HCT116 (cell line): ENCODE measurements at regions not wholly inside any gene's neighbourhood (a gene's known extent, or its start where the extent isn't known, plus 50 kb on each side); places are given as distances from the start of the nearest gene placed in this dataset.

Experiments used
- ATAC-seq: fragments of 200-7000 bp; cut with Tn5 transposase; 2 replicates; pipeline ENCODE4 v1.9.1; 2020; ENCODE audit warnings: mild to moderate bottlenecking, moderate library complexity
- BruUV-seq: library from RNA; stranded (reverse); fragments of 400-500 nt; replicated peaks from 2 replicates; lab custom pipeline; 2021; lab: Mats Ljungman, UMichigan
- CTCF ChIA-PET: fragments of 300-600 bp; sonication (Branson Sonifier 250); formaldehyde crosslinking; loops from one replicate; lab custom pipeline; 2021; ENCODE audit warnings: antibody characterized with exemption; lab: Charles Lee
- POLR2A ChIA-PET: fragments of 300-600, 350-600 bp; sonication (Branson Sonifier 250); formaldehyde crosslinking; loops from one replicate; lab custom pipeline; 2021; ENCODE audit warnings: antibody characterized with exemption; lab: Charles Lee
- RAD21 ChIA-PET, 2 experiments: fragments of 300-600 bp; sonication (Branson Sonifier 250); formaldehyde crosslinking; loops; one replicate each; lab custom pipeline; 2023; ENCODE audit warnings: low total read pairs in 2 of 2; ENCODE audit not compliant: uncharacterized antibody in 2 of 2, unreplicated experiment in 2 of 2, low non-redundant PET in 1 of 2; lab: Charles Lee
- DNase-seq: peaks from one replicate; pipeline ENCODE4 v3.0.0-alpha.2; 2010; ENCODE audit warnings: low read depth, low spot score
- H2AFZ ChIP-seq: fragments of 200-600 bp; shearing (Covaris generic), sonication (generic); 2 replicates; pipeline ENCODE4 v1.6.1; 2017; ENCODE audit warnings: low read depth, mixed run types, mixed read lengths, antibody characterized with exemption, low read length; ENCODE audit not compliant: poor library complexity, severe bottlenecking
- H3K27ac ChIP-seq: 2 replicates; pipeline ENCODE4 v1.5.1; 2012; ENCODE audit warnings: low read depth, low read length
- H3K27me3 ChIP-seq: fragments of 200-600 bp; sonication (generic); 2 replicates; pipeline ENCODE4 v1.6.1; 2016; ENCODE audit warnings: mixed run types, low read length, mixed read lengths; ENCODE audit not compliant: insufficient read depth
- H3K36me3 ChIP-seq, 2 experiments: fragments of 200-500 bp in 1 of 2; fragments of 200-600 bp in 1 of 2; sonication (Bioruptor generic) in 1 of 2; sonication (generic) in 1 of 2; 2 replicates each; pipeline versions ENCODE4 v1.5.1 to v1.6.1; 2014 to 2016; ENCODE audit warnings: low read length in 2 of 2, inconsistent platforms in 1 of 2, mixed read lengths in 1 of 2, mixed run types in 1 of 2; ENCODE audit not compliant: insufficient read depth in 2 of 2, control insufficient read depth in 1 of 2
- H3K4me1 ChIP-seq, 2 experiments: fragments of 200-600 bp in 1 of 2; sonication (generic) in 1 of 2; 2 replicates each; pipeline versions ENCODE4 v1.5.1 to v1.6.1; 2012 to 2017; ENCODE audit warnings: low read length in 2 of 2, inconsistent platforms in 1 of 2, mild to moderate bottlenecking in 1 of 2, mixed read lengths in 1 of 2, mixed run types in 1 of 2, moderate library complexity in 1 of 2; ENCODE audit not compliant: insufficient read depth in 2 of 2, control insufficient read depth in 1 of 2
- H3K4me2 ChIP-seq: fragments of 200-600 bp; sonication (generic); 2 replicates; pipeline ENCODE4 v1.6.1; 2017; ENCODE audit warnings: mixed run types, low read length, mixed read lengths
- H3K4me3 ChIP-seq, 2 experiments: fragments of 200-600 bp in 1 of 2; sonication (generic) in 1 of 2; replicated peaks in 1 of 2; 2 replicates each; pipeline ENCODE4 v1.5.1; 2011 to 2016; ENCODE audit warnings: low read length in 2 of 2, control low read depth in 1 of 2, low read depth in 1 of 2, mild to moderate bottlenecking in 1 of 2, mixed read lengths in 1 of 2, mixed run types in 1 of 2
- H3K79me2 ChIP-seq: fragments of 200-600 bp; sonication (generic); 2 replicates; pipeline ENCODE4 v1.6.1; 2017; ENCODE audit warnings: mild to moderate bottlenecking, mixed run types, low read length, moderate library complexity, mixed read lengths; ENCODE audit not compliant: insufficient read depth
- H3K9ac ChIP-seq: fragments of 200-600 bp; sonication (generic); 2 replicates; pipeline ENCODE4 v1.6.1; 2016; ENCODE audit warnings: low read length, mixed read lengths
- H3K9me2 ChIP-seq: fragments of 200-600 bp; sonication (generic), shearing (Covaris generic); 2 replicates; pipeline ENCODE4 v1.6.1; 2017; ENCODE audit warnings: mixed run types, mild to moderate bottlenecking, moderate library complexity; ENCODE audit not compliant: insufficient read depth
- H3K9me3 ChIP-seq, 2 experiments: fragments of 200-500 bp in 1 of 2; fragments of 200-600 bp in 1 of 2; sonication (Bioruptor generic) in 1 of 2; sonication (generic) in 1 of 2; 2 replicates each; pipeline ENCODE4 v1.6.1; 2014 to 2017; ENCODE audit warnings: low read length in 2 of 2, mixed read lengths in 2 of 2, inconsistent platforms in 1 of 2, low read depth in 1 of 2, mild to moderate bottlenecking in 1 of 2, mixed run types in 1 of 2, moderate library complexity in 1 of 2; ENCODE audit not compliant: control insufficient read depth in 1 of 2, insufficient read depth in 1 of 2
- H4K20me1 ChIP-seq: fragments of 200-600 bp; sonication (generic), shearing (Covaris generic); 2 replicates; pipeline ENCODE4 v1.6.1; 2017; ENCODE audit warnings: mixed run types, mild to moderate bottlenecking, moderate library complexity; ENCODE audit not compliant: insufficient read depth
- CBX3 ChIP-seq: IDR thresholded peaks from 2 replicates; pipeline ENCODE4 v1.6.1; 2012; ENCODE audit warnings: low read depth
- EGR1 ChIP-seq: IDR thresholded peaks from 2 replicates; pipeline ENCODE4 v1.6.1; 2012; ENCODE audit warnings: low read depth
- EZH2 ChIP-seq: fragments of 200-600 bp; sonication (generic); IDR thresholded peaks from 2 replicates; pipeline ENCODE4 v1.6.1; 2017; ENCODE audit warnings: antibody characterized with exemption, mixed run types
- EZH2phosphoT487 ChIP-seq: fragments of 200-600 bp; IDR thresholded peaks from 2 replicates; pipeline ENCODE4 v1.6.1; 2018; ENCODE audit warnings: antibody characterized with exemption, borderline replicate concordance
- FOSL1 ChIP-seq: IDR thresholded peaks from 2 replicates; pipeline ENCODE4 v1.6.1; 2012; ENCODE audit warnings: low read depth
- JUND ChIP-seq: IDR thresholded peaks from 2 replicates; pipeline ENCODE4 v1.6.1; 2012
- POLR2AphosphoS5 ChIP-seq: IDR thresholded peaks from 2 replicates; pipeline ENCODE4 v1.6.1; 2011; ENCODE audit warnings: mild to moderate bottlenecking, low read depth, low read length, moderate library complexity
- RAD21 ChIP-seq: IDR thresholded peaks from 2 replicates; pipeline ENCODE4 v1.6.1; 2012; ENCODE audit warnings: low read depth, mild to moderate bottlenecking
- SIN3A ChIP-seq: IDR thresholded peaks from 2 replicates; pipeline ENCODE4 v1.6.1; 2012; ENCODE audit warnings: low read depth
- SRF ChIP-seq: IDR thresholded peaks from 2 replicates; pipeline ENCODE4 v1.6.1; 2012; ENCODE audit warnings: low read depth
- ZFX ChIP-seq: fragments of 450-650 bp; IDR thresholded peaks from 2 replicates; pipeline ENCODE4 v1.6.1; 2017
- ZNF274 ChIP-seq: fragments of 200-500 bp; sonication (Bioruptor generic); IDR thresholded peaks from 2 replicates; pipeline ENCODE4 v1.6.1; 2014; ENCODE audit warnings: mild to moderate bottlenecking, low read depth, low read length, inconsistent platforms
- intact Hi-C: fragments of 100-400 bp; cut with micrococcal nuclease; formaldehyde crosslinking; loops from 2 replicates; pipeline ENCODE4 v1.10.0; 2022
- TF ChIP-seq, protein P1 (sequence below): IDR thresholded peaks from 2 replicates; pipeline ENCODE4 v1.6.1; 2012
- TF ChIP-seq, protein P2 (sequence below): IDR thresholded peaks from 2 replicates; pipeline ENCODE4 v1.6.1; 2012

DNA sequence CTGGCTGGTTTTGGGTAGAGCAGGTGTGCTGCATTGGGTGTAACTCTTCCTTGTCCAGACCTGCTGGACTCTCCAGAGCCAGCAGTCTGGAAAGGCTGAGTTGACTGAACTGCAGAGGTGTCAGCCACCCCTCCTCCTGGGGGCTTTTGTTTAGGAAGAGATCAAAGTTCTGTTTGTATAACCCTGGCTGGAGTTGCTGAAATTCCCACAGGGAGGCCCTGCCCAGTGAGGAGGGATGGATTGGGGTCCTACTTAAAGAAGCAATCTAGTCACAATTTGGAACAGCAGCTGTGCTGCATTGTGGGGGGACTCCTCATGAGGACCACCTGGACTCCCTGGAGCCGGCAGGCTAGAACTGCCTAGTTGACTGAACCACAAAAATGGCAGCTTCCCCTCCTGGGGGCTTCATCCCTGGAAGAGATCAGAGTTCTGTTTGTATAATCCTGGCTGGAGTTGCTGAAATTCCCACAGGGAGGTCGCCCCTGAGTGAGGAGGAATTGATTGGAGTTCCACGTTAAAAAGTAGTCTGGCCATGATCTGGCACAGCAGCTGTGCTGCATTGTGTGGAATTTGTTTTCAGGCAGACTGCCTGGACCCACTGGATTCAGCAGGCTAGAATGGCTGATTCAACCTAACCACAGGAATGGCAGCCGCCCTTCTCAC lies 264.9 kb upstream of the ZC4H2 start:
- no peaks in the 10 kb centered on the region for H4K20me1 ChIP-seq
- TF ChIP-seq, protein P1, sequence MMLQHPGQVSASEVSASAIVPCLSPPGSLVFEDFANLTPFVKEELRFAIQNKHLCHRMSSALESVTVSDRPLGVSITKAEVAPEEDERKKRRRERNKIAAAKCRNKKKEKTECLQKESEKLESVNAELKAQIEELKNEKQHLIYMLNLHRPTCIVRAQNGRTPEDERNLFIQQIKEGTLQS = no peak
- TF ChIP-seq POLR2AphosphoS5 (no peak), EGR1 (no peak), ZFX (no peak), EZH2phosphoT487 (no peak), SIN3A (no peak), EZH2 (no peak), SRF (no peak), FOSL1 (no peak), JUND (no peak), CBX3 (no peak), ZNF274 (no peak), RAD21 (no peak)
- TF ChIP-seq, protein P2, sequence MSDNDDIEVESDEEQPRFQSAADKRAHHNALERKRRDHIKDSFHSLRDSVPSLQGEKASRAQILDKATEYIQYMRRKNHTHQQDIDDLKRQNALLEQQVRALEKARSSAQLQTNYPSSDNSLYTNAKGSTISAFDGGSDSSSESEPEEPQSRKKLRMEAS = no peak
- no peak overlapping the region for H3K9ac ChIP-seq
- H2AFZ ChIP-seq = no peak overlapping the region
- H3K4me2 ChIP-seq = no peak overlapping the region
- ATAC-seq (no peak), DNase-seq (no peak)
- RAD21 ChIA-PET = no interaction called here
- no peaks in the 10 kb centered on the region for H3K4me1 ChIP-seq
- CTCF ChIA-PET = no interaction called here
- H3K9me3 ChIP-seq = no peaks in the 10 kb centered on the region
- intact Hi-C loops = no loop called here
- no peaks in the 10 kb centered on the region for H3K36me3 ChIP-seq
- POLR2A ChIA-PET = no interaction called here
- H3K4me3 ChIP-seq = no peak overlapping the region
- no peak overlapping the region for H3K27ac ChIP-seq
- H3K79me2 ChIP-seq = no peaks in the 10 kb centered on the region
- BruUV-seq = no TSS peak
- H3K27me3 ChIP-seq = no peaks in the 10 kb centered on the region
- H3K9me2 ChIP-seq = no peaks in the 10 kb centered on the region
